Right kidney (tissue), 1 donor: ENCODE measurements at regions not wholly inside any gene's neighbourhood (a gene's known extent, or its start where the extent isn't known, plus 50 kb on each side); places are given as distances from the start of the nearest gene placed in this dataset.
A peak's percentile ranks its signal among the peaks of the same experiment; 100 is the strongest.

Experiments used
- DNase-seq: peaks from one replicate; pipeline ENCODE4 v3.0.0-alpha.2; 2016

GRCh38 chr3:17982211-17982880 is 239.9 kb upstream of the TBC1D5 start:
- no peak for DNase-seq

GRCh38 chr3:17980863-17981262 is 238.4 kb upstream of the TBC1D5 start:
- DNase-seq, result no peak

- no peak for DNase-seq
Measured at GRCh38 chr3:17979911-17980310, 237.5 kb upstream of the TBC1D5 start.

GRCh38 chr3:17979252-17979651 is 236.8 kb upstream of the TBC1D5 start:
- no peak for DNase-seq

- no peak for DNase-seq
Measured at GRCh38 chr3:17974206-17974841, 231.9 kb upstream of the TBC1D5 start.

GRCh38 chr3:17972959-17973906 is 230.8 kb upstream of the TBC1D5 start:
- peak; percentile 32 for DNase-seq

GRCh38 chr3:17972476-17972875 is 230.0 kb upstream of the TBC1D5 start:
- DNase-seq, result no peak

GRCh38 chr3:17972030-17972429 is 229.6 kb upstream of the TBC1D5 start:
- DNase-seq, result no peak

GRCh38 chr3:17969985-17970568 is 227.6 kb upstream of the TBC1D5 start:
- DNase-seq, result no peak

- DNase-seq, result no peak
Measured at GRCh38 chr3:17969244-17969643, 226.8 kb upstream of the TBC1D5 start.

GRCh38 chr3:17967953-17968607 is 225.6 kb upstream of the TBC1D5 start:
- DNase-seq, result no peak

- no peak for DNase-seq
Measured at GRCh38 chr3:17967111-17967510, 224.7 kb upstream of the TBC1D5 start.

GRCh38 chr3:17965331-17965730 is 222.9 kb upstream of the TBC1D5 start:
- no peak for DNase-seq

GRCh38 chr3:17964108-17964507 is 221.7 kb upstream of the TBC1D5 start:
- DNase-seq, result no peak

GRCh38 chr3:17955411-17955810 is 213.0 kb upstream of the TBC1D5 start:
- DNase-seq, result no peak

- DNase-seq, result no peak
Measured at GRCh38 chr3:17954801-17955200, 212.4 kb upstream of the TBC1D5 start.

GRCh38 chr3:17951241-17951640 is 208.8 kb upstream of the TBC1D5 start:
- no peak for DNase-seq

- DNase-seq, result no peak
Measured at GRCh38 chr3:17949101-17949500, 206.7 kb upstream of the TBC1D5 start.

- DNase-seq, result no peak
Measured at GRCh38 chr3:17947833-17948232, 205.4 kb upstream of the TBC1D5 start.

- DNase-seq, result no peak
Measured at GRCh38 chr3:17946619-17947018, 204.2 kb upstream of the TBC1D5 start.

GRCh38 chr3:17945799-17946399 is 203.5 kb upstream of the TBC1D5 start:
- DNase-seq, result no peak
